Sigmoid colon (tissue), 4 donors: ENCODE measurements at regions not wholly inside any gene's neighbourhood (a gene's known extent, or its start where the extent isn't known, plus 50 kb on each side); places are given as distances from the start of the nearest gene placed in this dataset.

Source experiments
- CTCF ChIP-seq, 4 experiments: fragments of 450-650 bp in 3 of 4; fragments of 200-600 bp in 1 of 4; IDR thresholded peaks; one replicate each; pipeline ENCODE4 v1.5.1; 2016 to 2019; ENCODE audit warnings: antibody characterized with exemption in 4 of 4, mild to moderate bottlenecking in 3 of 4, moderate library complexity in 2 of 4
- POLR2AphosphoS5 ChIP-seq, 4 donors: sonication (generic); formaldehyde crosslinking; IDR thresholded peaks; one replicate each; pipeline ENCODE4 v1.6.1; 2017; ENCODE audit warnings: antibody characterized with exemption in 4 of 4

GRCh38 chr10:91566115-91566514 is 66.8 kb downstream of the PPP1R3C start:
- TF ChIP-seq CTCF (IDR thresholded peaks at IDR 0.05) (no peak), POLR2AphosphoS5 (IDR thresholded peaks at IDR 0.05) (no peak)
